ENCODE measurements at regions not wholly inside any gene's neighbourhood (a gene's known extent, or its start where the extent isn't known, plus 50 kb on each side); places are given as distances from the start of the nearest gene placed in this dataset.

- TF ChIP-seq CTCF (IDR thresholded peaks at IDR 0.05) (no peak), ZFX (IDR thresholded peaks at IDR 0.05; ENCODE audit: borderline replicate concordance) (no peak)
Observed at GRCh38 chr1:60924165-60924564, 158.2 kb upstream of the NFIA start.
